ENCODE measurements at regions not wholly inside any gene's neighbourhood (a gene's known extent, or its start where the extent isn't known, plus 50 kb on each side); places are given as distances from the start of the nearest gene placed in this dataset.

DNA sequence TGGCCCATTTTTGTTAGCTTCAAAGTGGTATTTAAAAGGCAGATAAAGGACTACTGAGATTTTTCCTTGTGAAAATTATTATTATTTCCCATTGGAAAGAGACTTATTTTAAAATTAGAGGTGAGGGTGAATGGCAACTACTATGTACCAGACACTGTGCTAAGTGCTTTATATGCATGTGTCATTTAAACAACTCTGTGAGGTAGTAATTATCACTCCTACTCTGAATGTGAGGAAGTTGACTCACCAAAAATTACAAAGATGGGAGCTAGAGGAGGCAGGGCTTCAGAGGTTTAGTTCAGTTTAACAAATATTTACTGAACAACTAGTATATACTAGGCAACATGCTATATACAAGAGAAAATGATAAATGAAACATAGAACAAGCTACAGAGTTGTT is 78.2 kb downstream of the MSL3 start:
- TF ChIP-seq CTCF (IDR thresholded peaks at IDR 0.05) = no peak
- Histone ChIP-seq H3K36me3 (no peaks in the 10 kb centered on the region), H3K4me1 (ENCODE audit: control insufficient read depth in 1 of 2, insufficient read depth in 1 of 2, low read depth in 1 of 2, low read length in 1 of 2) (no peaks in the 10 kb centered on the region), H3K27me3 (no peaks in the 10 kb centered on the region), H3K9me3 (no peaks in the 10 kb centered on the region), H3K4me3 (ENCODE audit: low read depth in 1 of 2, low read length in 1 of 2) (no peak overlapping the region), H3K27ac (no peak overlapping the region)

DNA sequence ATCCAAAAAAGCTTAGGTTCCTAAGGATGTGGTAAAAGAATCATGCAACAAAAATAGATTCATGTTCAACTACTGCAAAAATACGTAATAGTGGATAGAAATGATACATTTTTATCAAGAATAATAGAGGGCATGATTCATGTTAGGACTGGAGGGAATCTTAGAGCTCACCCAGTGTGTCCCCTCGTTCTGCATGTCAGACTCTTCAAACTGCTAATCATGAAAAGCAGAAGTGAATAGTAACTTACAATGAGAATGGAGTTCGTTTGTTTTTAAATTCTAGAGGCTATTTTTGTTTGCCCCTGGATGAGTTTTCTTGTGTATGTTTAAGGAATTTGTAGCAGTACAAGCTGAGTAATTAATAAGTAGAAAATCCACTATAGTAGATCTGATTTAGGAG is 79.4 kb downstream of the MSL3 start:
- no peak overlapping the region for H3K4me3 ChIP-seq (ENCODE audit: low read depth in 1 of 2, low read length in 1 of 2)
- TF ChIP-seq CTCF (IDR thresholded peaks at IDR 0.05) = no peak
- H3K27me3 ChIP-seq = no peaks in the 10 kb centered on the region
- H3K36me3 ChIP-seq = no peaks in the 10 kb centered on the region
- no peaks in the 10 kb centered on the region for H3K4me1 ChIP-seq (ENCODE audit: control insufficient read depth in 1 of 2, insufficient read depth in 1 of 2, low read depth in 1 of 2, low read length in 1 of 2)
- no peak overlapping the region for H3K27ac ChIP-seq
- no peaks in the 10 kb centered on the region for H3K9me3 ChIP-seq

DNA sequence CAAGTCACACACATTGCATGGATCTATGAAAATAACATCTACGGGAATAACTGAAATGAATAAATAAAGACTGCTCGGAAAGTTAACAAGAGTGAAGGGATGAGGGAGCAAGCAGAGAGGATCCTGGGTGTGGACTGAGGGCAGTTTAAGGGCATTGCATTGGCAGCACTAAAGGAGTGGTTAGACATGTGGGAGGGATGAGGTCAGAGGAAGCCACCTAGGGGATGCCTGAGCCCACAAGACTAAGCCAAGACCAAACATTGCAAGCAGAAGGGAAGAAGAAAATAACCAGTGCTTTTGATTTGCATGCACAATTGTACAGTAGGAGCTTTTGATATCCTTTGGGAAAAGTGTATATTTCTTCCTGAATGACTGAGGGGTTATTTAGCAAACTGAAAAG is 106.1 kb downstream of the MSL3 start:
- Histone ChIP-seq H3K36me3 (no peaks in the 10 kb centered on the region), H3K27me3 (no peaks in the 10 kb centered on the region), H3K9me3 (no peaks in the 10 kb centered on the region), H3K4me3 (ENCODE audit: low read depth in 1 of 2, low read length in 1 of 2) (no peak overlapping the region), H3K4me1 (ENCODE audit: control insufficient read depth in 1 of 2, insufficient read depth in 1 of 2, low read depth in 1 of 2, low read length in 1 of 2) (no peaks in the 10 kb centered on the region), H3K27ac (no peak overlapping the region)
- TF ChIP-seq CTCF (IDR thresholded peaks at IDR 0.05) = no peak

- no peaks in the 10 kb centered on the region for H3K4me1 ChIP-seq (ENCODE audit: control insufficient read depth in 1 of 2, insufficient read depth in 1 of 2, low read depth in 1 of 2, low read length in 1 of 2)
- no peaks in the 10 kb centered on the region for H3K9me3 ChIP-seq
- no peak overlapping the region for H3K4me3 ChIP-seq (ENCODE audit: low read depth in 1 of 2, low read length in 1 of 2)
- no peaks in the 10 kb centered on the region for H3K27me3 ChIP-seq
- H3K36me3 ChIP-seq = no peaks in the 10 kb centered on the region
- TF ChIP-seq CTCF (IDR thresholded peaks at IDR 0.05) = no peak
- H3K27ac ChIP-seq = no peak overlapping the region
These were observed 109.7 kb downstream of the MSL3 start for GRCh38 chrX:11867610-11868345.

DNA sequence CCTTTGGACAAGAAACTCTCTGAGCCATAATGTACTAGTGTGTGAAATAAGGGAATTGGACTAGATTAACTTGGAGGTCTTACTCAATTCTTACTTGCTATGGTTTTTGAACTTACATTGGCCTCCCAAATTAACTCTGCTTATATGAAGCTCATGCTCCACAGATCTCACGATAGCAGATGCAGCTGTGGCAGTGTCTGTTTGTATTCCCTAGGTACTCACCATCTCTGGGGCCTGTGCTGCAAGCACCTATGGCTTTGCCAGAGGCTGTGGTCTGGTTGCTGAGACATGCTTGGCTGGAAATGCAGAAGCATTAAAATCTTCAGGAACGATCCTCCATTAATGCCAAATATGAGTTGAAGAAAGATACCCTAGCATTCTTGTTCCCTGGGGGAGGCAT is 112.8 kb downstream of the MSL3 start:
- H3K27me3 ChIP-seq = no peaks in the 10 kb centered on the region
- H3K4me1 ChIP-seq (ENCODE audit: control insufficient read depth in 1 of 2, insufficient read depth in 1 of 2, low read depth in 1 of 2, low read length in 1 of 2) = no peaks in the 10 kb centered on the region
- H3K9me3 ChIP-seq = no peaks in the 10 kb centered on the region
- no peak for TF ChIP-seq CTCF (IDR thresholded peaks at IDR 0.05)
- H3K4me3 ChIP-seq (ENCODE audit: low read depth in 1 of 2, low read length in 1 of 2) = no peak overlapping the region
- no peak overlapping the region for H3K27ac ChIP-seq
- no peaks in the 10 kb centered on the region for H3K36me3 ChIP-seq

Measured in neutrophil (primary cell).